ENCODE measurements at regions not wholly inside any gene's neighbourhood (a gene's known extent, or its start where the extent isn't known, plus 50 kb on each side); places are given as distances from the start of the nearest gene placed in this dataset.

DNA sequence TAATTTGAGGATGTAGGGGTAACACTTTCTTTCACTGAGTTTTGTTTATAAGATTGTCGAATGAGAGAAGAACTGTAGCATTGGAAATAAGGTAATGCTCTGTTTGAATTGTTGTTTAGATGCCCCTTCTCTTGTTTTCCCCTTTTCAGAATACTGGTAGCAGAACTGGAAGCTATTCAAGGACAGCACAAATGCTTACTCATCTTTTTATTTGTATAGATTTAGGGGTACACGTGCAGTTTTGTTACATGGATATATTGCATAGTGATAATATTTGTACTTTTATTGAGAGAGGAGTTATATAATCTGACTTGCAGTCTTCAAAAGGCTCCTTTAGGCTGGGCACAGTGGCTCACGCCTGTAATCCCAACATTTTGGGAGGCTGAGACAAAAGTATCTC is 145.4 kb upstream of the HAND2 start:
- H3K27ac ChIP-seq, result no peak overlapping the region
- TF ChIP-seq, protein P1, sequence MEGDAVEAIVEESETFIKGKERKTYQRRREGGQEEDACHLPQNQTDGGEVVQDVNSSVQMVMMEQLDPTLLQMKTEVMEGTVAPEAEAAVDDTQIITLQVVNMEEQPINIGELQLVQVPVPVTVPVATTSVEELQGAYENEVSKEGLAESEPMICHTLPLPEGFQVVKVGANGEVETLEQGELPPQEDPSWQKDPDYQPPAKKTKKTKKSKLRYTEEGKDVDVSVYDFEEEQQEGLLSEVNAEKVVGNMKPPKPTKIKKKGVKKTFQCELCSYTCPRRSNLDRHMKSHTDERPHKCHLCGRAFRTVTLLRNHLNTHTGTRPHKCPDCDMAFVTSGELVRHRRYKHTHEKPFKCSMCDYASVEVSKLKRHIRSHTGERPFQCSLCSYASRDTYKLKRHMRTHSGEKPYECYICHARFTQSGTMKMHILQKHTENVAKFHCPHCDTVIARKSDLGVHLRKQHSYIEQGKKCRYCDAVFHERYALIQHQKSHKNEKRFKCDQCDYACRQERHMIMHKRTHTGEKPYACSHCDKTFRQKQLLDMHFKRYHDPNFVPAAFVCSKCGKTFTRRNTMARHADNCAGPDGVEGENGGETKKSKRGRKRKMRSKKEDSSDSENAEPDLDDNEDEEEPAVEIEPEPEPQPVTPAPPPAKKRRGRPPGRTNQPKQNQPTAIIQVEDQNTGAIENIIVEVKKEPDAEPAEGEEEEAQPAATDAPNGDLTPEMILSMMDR (conservative IDR thresholded peaks at IDR 0.05), result no peak

DNA sequence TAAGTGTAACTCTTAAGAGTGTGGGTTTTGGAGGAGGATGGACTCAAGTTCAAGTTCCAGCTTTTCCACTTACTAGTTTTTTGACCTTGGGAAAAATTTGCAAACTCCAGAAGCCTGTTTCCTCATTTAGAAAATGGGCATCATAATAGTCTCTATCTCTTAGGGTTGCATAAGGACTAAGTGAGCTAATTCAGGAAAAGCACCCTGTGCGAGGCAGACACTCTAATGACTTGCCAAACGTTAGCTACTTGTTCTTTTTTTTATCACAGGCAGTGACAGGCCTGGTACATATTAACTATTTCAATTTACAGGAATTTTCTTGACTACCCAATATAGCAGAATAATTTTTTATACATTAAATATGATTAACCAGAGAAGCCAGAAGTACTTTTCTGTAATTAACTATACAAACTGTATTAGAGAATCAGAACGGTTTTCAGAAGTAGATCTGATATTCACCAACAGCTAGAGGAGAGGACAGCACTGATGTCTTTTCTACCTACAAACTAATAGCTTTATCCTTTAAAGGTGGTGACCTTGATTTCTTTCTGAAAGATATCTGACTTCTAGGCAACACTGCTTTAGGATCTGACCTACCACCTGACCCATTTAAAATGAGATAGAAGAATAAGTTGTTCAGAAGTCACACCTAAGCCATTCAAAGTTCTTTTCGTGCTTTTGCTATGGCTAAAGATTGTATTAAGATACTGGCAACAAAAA is 139.6 kb upstream of the HAND2 start:
- H3K27ac ChIP-seq, result no peak overlapping the region
- TF ChIP-seq, protein P1 (conservative IDR thresholded peaks at IDR 0.05), result no peak

DNA sequence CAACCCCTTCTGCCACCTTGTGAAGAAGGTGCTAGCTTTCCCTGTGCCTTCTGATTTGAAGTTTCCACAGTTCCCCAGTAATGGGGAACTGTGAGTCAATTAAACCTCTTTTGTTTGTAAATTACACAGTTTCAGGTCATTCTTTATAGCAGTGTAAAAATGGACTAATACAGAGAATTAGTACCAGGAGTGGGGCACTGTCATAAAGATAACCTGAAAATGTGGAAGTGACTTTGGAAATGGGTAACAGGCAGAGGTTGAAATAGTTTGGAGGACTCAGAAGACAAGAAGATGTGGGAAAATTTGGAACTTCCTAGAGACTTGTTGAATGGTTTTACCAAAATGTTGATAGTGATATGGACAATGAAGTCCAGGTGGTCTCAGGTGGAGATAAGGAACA is 131.0 kb upstream of the HAND2 start:
- no peak overlapping the region for H3K27ac ChIP-seq
- TF ChIP-seq, protein P1 (conservative IDR thresholded peaks at IDR 0.05), result no peak

DNA sequence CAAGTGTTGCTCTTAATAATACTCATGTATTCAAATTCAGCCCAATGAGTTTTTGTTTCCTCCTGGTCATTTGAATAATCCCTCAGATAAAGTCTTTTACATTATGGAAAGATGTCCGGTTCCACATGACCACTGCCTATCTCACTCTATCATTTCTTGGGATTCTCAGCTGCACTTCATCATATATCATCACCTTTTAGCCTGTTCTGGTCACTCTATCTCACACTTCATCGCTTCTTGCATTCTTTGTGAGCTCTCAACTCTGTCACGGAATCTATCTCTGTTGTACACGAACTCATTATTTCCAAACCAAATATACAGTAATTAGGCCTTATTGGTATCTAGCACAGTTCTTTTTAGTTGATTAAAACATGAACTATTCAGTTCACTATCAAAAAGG is 126.9 kb upstream of the HAND2 start:
- H3K27ac ChIP-seq, result no peak overlapping the region
- TF ChIP-seq, protein P1 (conservative IDR thresholded peaks at IDR 0.05), result no peak

DNA sequence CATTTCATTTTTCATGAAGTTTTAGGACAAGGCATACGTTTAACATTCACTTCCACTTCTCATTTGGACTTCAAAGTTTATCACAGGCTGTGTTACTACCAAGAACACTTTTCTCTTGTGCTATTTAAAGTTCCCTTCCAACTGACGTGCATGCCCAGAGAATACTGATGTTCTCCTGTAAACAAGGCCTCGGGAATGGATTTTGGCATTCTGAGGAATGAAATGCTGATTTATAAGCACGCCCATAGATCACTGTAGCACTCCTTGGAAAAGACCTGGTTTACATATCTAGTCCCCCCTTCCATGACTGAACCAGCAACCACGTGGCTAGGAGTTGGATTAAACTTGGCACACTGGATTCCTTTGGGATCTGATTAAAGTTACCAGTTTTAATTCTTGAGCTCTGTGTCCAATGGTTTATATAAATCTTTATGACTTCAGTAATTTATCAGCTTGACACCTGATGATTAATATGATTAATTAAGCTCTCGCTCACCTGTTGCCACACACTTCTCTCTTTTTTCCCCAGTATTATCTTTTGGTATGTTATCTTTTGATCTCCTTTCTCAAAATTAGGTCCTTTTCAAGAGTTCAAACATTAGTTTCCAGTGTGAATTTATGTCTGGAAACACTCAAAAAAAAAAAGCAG is 122.4 kb upstream of the HAND2 start:
- H3K27ac ChIP-seq, result no peak overlapping the region
- TF ChIP-seq, protein P1 (conservative IDR thresholded peaks at IDR 0.05), result no peak

DNA sequence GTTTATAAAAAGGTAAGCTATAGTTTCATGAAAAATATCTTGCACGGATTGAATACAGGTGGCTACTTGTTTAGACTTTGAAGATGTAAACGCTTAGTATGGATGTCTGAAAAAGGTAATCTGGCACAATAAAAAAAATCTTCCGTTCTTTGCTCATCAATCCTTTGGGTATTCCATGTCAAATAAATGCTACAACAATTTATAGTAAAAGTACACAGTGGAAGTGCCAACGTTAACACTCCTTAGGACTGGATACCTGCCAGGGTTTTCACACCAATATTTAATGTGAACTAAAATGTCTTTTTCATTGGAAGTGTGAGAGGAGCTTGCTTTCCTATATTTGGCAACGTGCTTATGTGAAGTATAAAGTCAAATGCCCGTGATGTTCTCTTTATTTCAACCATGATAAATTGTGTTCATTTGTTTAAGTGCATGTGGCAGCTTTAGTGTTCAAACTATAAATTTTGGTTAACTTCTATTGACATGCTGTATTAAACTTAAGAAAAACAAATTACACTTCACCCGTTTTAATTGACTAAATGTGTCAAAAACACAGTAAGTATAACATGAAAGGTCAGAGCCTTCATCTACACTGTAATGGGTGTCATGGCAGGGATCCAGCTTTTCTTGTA is 121.7 kb upstream of the HAND2 start:
- TF ChIP-seq, protein P1 (conservative IDR thresholded peaks at IDR 0.05), result no peak
- H3K27ac ChIP-seq, result no peak overlapping the region

DNA sequence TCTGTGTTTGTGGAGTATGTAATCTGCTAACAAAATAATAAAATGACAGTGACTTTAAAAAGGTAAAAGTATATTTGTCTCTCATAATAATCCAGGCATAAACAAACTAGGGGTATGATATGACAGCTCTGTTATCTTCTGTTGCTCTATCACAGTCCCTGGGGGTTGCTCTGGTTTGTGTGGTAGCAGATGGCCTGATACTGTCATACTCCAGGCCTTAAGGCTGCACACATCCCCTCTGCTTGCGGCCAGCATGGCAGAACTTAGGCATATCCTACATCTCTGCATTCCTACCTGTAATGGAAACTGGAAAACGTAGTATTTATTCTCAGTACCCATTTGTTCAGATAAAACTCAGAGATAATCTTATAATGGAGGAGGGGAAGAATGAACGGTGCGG is 117.9 kb upstream of the HAND2 start:
- H3K27ac ChIP-seq, result no peak overlapping the region
- TF ChIP-seq, protein P1 (conservative IDR thresholded peaks at IDR 0.05), result no peak
